Tibial nerve (tissue), 4 donors: ENCODE measurements at regions not wholly inside any gene's neighbourhood (a gene's known extent, or its start where the extent isn't known, plus 50 kb on each side); places are given as distances from the start of the nearest gene placed in this dataset.
A peak's percentile ranks its signal among the peaks of the same experiment; 100 is the strongest.

Experiments
- DNase-seq, 2 donors: peaks; one replicate each; pipeline ENCODE4 v3.0.0-alpha.2; 2019; ENCODE audit warnings: low spot score in 2 of 2
- H3K27ac ChIP-seq, 4 donors: fragments of 200-600 bp; sonication (generic) in 3 of 4; one replicate each; pipeline ENCODE4 v1.5.1; 2017 to 2019; ENCODE audit warnings: mild to moderate bottlenecking in 1 of 4
- H3K27me3 ChIP-seq, 2 donors: fragments of 200-600 bp; sonication (generic) in 1 of 2; one replicate each; pipeline versions ENCODE4 v1.5.1 to v1.6.0; 2017 to 2019
- H3K36me3 ChIP-seq, 3 donors: fragments of 200-600 bp; sonication (generic); one replicate each; pipeline ENCODE4 v1.5.1; 2018 to 2019
- H3K4me1 ChIP-seq, 4 donors: fragments of 200-600 bp; sonication (generic) in 3 of 4; one replicate each; pipeline ENCODE4 v1.5.1; 2017 to 2019
- H3K4me3 ChIP-seq, 4 donors: fragments of 200-600 bp; sonication (generic) in 3 of 4; one replicate each; pipeline ENCODE4 v1.5.1; 2017 to 2019; ENCODE audit warnings: mild to moderate bottlenecking in 1 of 4, moderate library complexity in 1 of 4
- H3K9me3 ChIP-seq, 4 donors: fragments of 200-600 bp; sonication (generic) in 3 of 4; one replicate each; pipeline ENCODE4 v1.5.1; 2017 to 2019
- CTCF ChIP-seq, 5 experiments: fragments of 200-600 bp in 3 of 5; fragments of 450-650 bp in 2 of 5; sonication (generic) in 3 of 5; IDR thresholded peaks; one replicate each; pipeline ENCODE4 v1.5.1; 2016 to 2019; ENCODE audit warnings: antibody characterized with exemption in 5 of 5, mild to moderate bottlenecking in 3 of 5, moderate library complexity in 2 of 5
- EP300 ChIP-seq, 2 donors: sonication (generic); formaldehyde crosslinking; IDR thresholded peaks; one replicate each; pipeline ENCODE4 v1.6.1; 2017; ENCODE audit warnings: antibody characterized with exemption in 2 of 2, mild to moderate bottlenecking in 1 of 2
- POLR2A ChIP-seq, 2 donors: fragments of 450-650 bp; IDR thresholded peaks; one replicate each; pipeline ENCODE4 v1.6.1; 2017; ENCODE audit warnings: antibody characterized with exemption in 2 of 2, mild to moderate bottlenecking in 2 of 2, moderate library complexity in 2 of 2
- WGBS, 2 donors: methylation state at CpG; one replicate each; pipeline ENCODE4 v1.1.5; 2018; 5-methylcytosine and 5-hydroxymethylcytosine counted together

- DNase-seq, result no peak
- no peak overlapping the region for H3K4me3 ChIP-seq
- H3K9me3 ChIP-seq, result no peaks in the 10 kb centered on the region
- no peaks in the 10 kb centered on the region for H3K36me3 ChIP-seq
- no peak overlapping the region for H3K27ac ChIP-seq
- 66 to 70% methylated on average over 1 of the region's 1 CpG for WGBS, 2 donors
- H3K27me3 ChIP-seq, result no peaks in the 10 kb centered on the region
- H3K4me1 ChIP-seq, result no peaks in the 10 kb centered on the region
- TF ChIP-seq EP300 (IDR thresholded peaks at IDR 0.05) (no peak), POLR2A (IDR thresholded peaks at IDR 0.05) (no peak), CTCF (IDR thresholded peaks at IDR 0.05) (no peak)
Observed at GRCh38 chr4:103324811-103325210, 126.7 kb upstream of the CENPE start.

- TF ChIP-seq POLR2A (IDR thresholded peaks at IDR 0.05) (no peak), CTCF (IDR thresholded peaks at IDR 0.05) (no peak), EP300 (IDR thresholded peaks at IDR 0.05) (no peak)
- no peak overlapping the region for H3K4me3 ChIP-seq
- H3K27ac ChIP-seq, result no peak overlapping the region
- no peaks in the 10 kb centered on the region for H3K36me3 ChIP-seq
- DNase-seq, result no peak
- 79 to 89% methylated on average over 3 of the region's 3 CpGs for WGBS, 2 donors
- no peaks in the 10 kb centered on the region for H3K27me3 ChIP-seq
- peaks cover 0 to 34% (median 4%) of the 10 kb centered on the region in 4 donors for H3K9me3 ChIP-seq
- no peaks in the 10 kb centered on the region for H3K4me1 ChIP-seq
Observed at GRCh38 chr4:103318327-103318726, 120.2 kb upstream of the CENPE start.

- H3K4me3 ChIP-seq, result no peak overlapping the region
- no peak for DNase-seq
- TF ChIP-seq CTCF (IDR thresholded peaks at IDR 0.05), result no peak
- TF ChIP-seq POLR2A (IDR thresholded peaks at IDR 0.05), result no peak
- peaks cover 0 to 19% (median 0%) of the 10 kb centered on the region in 4 donors for H3K4me1 ChIP-seq
- peaks cover 0 to 7% (median 0%) of the 10 kb centered on the region in 4 donors for H3K9me3 ChIP-seq
- H3K36me3 ChIP-seq, result no peaks in the 10 kb centered on the region
- peak overlapping the region in 1 of 4 donors; percentile 84 for H3K27ac ChIP-seq
- no peaks in the 10 kb centered on the region for H3K27me3 ChIP-seq
- 62 to 63% methylated on average over 5 of the region's 5 CpGs for WGBS, 2 donors
Observed at GRCh38 chr4:103308248-103308561, 110.1 kb upstream of the CENPE start.

GRCh38 chr4:103307453-103308247, 109.5 kb upstream of the CENPE start:
- TF ChIP-seq POLR2A (IDR thresholded peaks at IDR 0.05) (no peak), EP300 (IDR thresholded peaks at IDR 0.05) (no peak), CTCF (IDR thresholded peaks at IDR 0.05) (no peak)
- Histone ChIP-seq H3K27me3 (no peaks in the 10 kb centered on the region), H3K27ac (peak overlapping the region; percentile 51 to 87 (median 71)), H3K4me3 (peak overlapping the region in 2 of 4 donors; percentile 8 to 10), H3K4me1 (peaks cover 0 to 19% (median 0%) of the 10 kb centered on the region in 4 donors), H3K9me3 (peaks cover 0 to 7% (median 0%) of the 10 kb centered on the region in 4 donors), H3K36me3 (no peaks in the 10 kb centered on the region)
- WGBS, 2 donors, result 51 to 57% methylated on average over 16 to 18 of the region's 18 CpGs
- DNase-seq, result no peak

GRCh38 chr4:103306870-103307375, 108.8 kb upstream of the CENPE start:
- Histone ChIP-seq H3K4me3 (peak overlapping the region in 2 of 4 donors; percentile 8 to 10), H3K9me3 (peaks cover 0 to 3% (median 0%) of the 10 kb centered on the region in 4 donors), H3K27me3 (no peaks in the 10 kb centered on the region), H3K27ac (peak overlapping the region; percentile 51 to 87 (median 71)), H3K4me1 (peaks cover 0 to 19% (median 0%) of the 10 kb centered on the region in 4 donors), H3K36me3 (no peaks in the 10 kb centered on the region)
- TF ChIP-seq POLR2A (IDR thresholded peaks at IDR 0.05) (peak in 1 of 2 donors; percentile 28), EP300 (IDR thresholded peaks at IDR 0.05) (peak in 1 of 2 donors; percentile 60), CTCF (IDR thresholded peaks at IDR 0.05) (no peak)
- WGBS, 2 donors, result 15 to 26% methylated on average over 9 of the region's 9 CpGs
- peak in 1 of 2 donors; percentile 22 for DNase-seq
